Activated naive CD4-positive, alpha-beta T cell treated with anti-CD3 and anti-CD28 coated beads for 36 hours (primary cell): ENCODE measurements at regions not wholly inside any gene's neighbourhood (a gene's known extent, or its start where the extent isn't known, plus 50 kb on each side); places are given as distances from the start of the nearest gene placed in this dataset.

Source experiments
- CTCF ChIA-PET: fragments of 350-600 bp; sonication (Branson Sonifier 250); formaldehyde crosslinking; loops from one replicate; lab custom pipeline; 2021; ENCODE audit warnings: antibody characterized with exemption; lab: Charles Lee
- DNase-seq: peaks from one replicate; pipeline ENCODE4 v3.0.0-alpha.2; 2020
- H3K27ac Mint-ChIP-seq: one replicate; pipeline ENCODE4 v1.8.0; 2021; ENCODE audit warnings: mild to moderate bottlenecking, mixed read lengths
- H3K27me3 Mint-ChIP-seq: one replicate; pipeline ENCODE4 v1.8.0; 2021; ENCODE audit warnings: low read depth, mixed read lengths
- H3K36me3 Mint-ChIP-seq: one replicate; pipeline ENCODE4 v1.8.0; 2021; ENCODE audit warnings: low read depth, mixed read lengths
- H3K4me1 Mint-ChIP-seq: one replicate; pipeline ENCODE4 v1.8.0; 2021; ENCODE audit warnings: low read depth, mixed read lengths
- H3K4me3 Mint-ChIP-seq: one replicate; pipeline ENCODE4 v1.8.0; 2021; ENCODE audit warnings: mild to moderate bottlenecking, moderate library complexity, mixed read lengths
- H3K9me3 Mint-ChIP-seq: one replicate; pipeline ENCODE4 v1.8.0; 2021; ENCODE audit warnings: mixed read lengths
- intact Hi-C: fragments of 100-400 bp; cut with micrococcal nuclease; formaldehyde crosslinking; loops from one replicate; pipeline ENCODE4 v1.15.1; 2023

DNA sequence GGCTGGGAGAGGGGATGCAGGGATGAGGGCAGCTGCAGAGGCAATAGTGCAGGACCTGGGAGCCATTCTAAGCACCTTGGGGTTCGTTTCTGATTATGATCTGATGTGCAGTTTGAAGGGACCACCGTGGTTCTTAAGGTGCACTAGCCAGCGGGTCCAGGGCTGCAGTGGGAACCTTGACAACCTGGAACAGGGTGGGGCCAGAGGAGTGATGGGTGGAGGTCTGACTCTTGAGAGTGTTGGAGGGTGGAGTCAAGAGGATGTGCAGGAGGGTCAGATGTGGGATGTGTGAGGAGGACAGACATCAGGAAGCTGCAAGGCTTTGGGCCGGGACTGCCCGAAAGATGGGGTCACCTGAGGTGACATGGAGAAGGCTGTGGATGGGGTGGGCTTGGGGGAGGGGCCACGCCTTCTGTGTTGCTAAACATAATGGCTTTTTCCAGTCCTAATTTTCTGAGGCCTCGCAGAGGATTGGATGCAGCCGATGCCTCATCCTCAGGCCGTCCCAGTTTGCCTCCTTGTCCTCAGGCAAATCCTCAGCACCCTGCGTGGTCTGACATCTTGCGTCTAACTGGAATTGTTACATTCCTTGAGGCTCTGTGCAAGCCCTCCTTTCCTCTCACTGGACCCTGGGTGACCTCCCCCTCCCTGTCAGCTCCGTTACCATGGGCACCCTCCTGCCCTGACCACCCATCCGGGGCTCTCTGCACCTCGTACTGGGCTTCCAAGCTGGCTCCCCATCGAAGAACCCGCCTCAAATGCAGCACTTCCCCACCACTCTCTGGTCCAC, 61.4 kb upstream of the TRPM1 start:
- Mint-ChIP-seq H3K36me3 (no peaks in the 10 kb centered on the region), H3K9me3 (no peaks in the 10 kb centered on the region), H3K4me3 (no peak overlapping the region), H3K27me3 (peaks cover 2% of the 10 kb centered on the region), H3K27ac (no peak overlapping the region), H3K4me1 (peaks cover 4% of the 10 kb centered on the region)
- intact Hi-C loops, result no loop called here
- CTCF ChIA-PET, result no interaction called here
- no peak for DNase-seq

DNA sequence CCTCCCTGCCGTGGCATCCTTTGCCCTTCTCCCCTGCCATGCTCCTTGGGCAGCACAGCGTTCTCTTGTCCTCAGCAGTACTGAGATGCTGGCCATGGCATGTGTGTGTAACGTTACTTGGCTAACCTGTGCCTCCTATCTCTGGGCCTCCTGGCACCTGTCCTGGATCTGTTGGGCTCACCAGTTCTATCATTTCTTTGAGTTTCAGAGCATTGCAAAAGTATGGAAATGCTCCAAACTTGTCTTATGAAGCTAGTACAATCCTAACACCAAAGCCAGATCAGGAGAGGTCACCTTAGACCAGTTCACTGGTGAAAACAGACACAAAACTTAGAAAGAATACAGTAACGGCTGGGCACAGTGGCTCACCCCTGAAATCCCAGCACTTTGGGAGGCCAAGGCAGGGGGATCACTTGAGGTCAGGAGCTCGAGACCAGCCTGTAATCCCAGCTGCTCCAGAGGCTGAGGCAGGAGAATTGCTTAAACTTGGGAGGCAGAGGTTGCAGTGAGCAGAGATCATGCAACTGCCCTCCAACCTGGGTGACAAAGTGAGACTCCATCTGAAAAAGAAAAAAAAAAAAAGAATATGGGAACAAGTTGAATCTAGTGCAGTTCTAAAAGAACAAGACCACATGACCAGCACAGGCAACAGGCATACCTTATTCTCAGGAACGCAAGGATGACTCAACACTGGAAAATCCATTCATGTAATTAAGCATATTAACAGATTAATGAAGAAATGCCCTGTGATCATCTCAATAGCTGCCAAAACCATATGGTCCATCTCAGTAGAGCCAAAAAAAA, 62.4 kb upstream of the TRPM1 start:
- CTCF ChIA-PET, result no interaction called here
- H3K4me1 Mint-ChIP-seq, result peaks cover 6% of the 10 kb centered on the region
- peaks cover 2% of the 10 kb centered on the region for H3K27me3 Mint-ChIP-seq
- H3K27ac Mint-ChIP-seq, result no peak overlapping the region
- no peak overlapping the region for H3K4me3 Mint-ChIP-seq
- no peaks in the 10 kb centered on the region for H3K36me3 Mint-ChIP-seq
- intact Hi-C loops, result no loop called here
- no peaks in the 10 kb centered on the region for H3K9me3 Mint-ChIP-seq
- DNase-seq, result no peak

DNA sequence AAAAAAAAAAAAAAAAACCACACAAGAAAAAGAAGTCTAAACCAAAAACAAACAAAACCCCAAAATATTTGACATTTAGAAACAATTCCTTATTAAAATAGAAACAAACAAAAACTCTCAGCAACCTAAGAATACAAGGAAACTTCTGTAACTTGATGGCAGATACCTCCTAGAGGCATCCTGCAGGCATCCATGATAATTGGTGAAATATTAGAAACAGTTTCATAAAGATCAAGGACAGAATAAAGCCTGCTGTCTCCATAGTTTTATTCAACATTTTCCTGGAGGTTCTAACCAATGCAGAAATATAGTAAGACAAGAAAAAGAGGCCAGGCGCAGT, 63.0 kb upstream of the TRPM1 start:
- H3K4me1 Mint-ChIP-seq, result peaks cover 6% of the 10 kb centered on the region
- no peaks in the 10 kb centered on the region for H3K9me3 Mint-ChIP-seq
- CTCF ChIA-PET, result no interaction called here
- peaks cover 2% of the 10 kb centered on the region for H3K27me3 Mint-ChIP-seq
- intact Hi-C loops, result no loop called here
- H3K4me3 Mint-ChIP-seq, result no peak overlapping the region
- no peak overlapping the region for H3K27ac Mint-ChIP-seq
- DNase-seq, result no peak
- H3K36me3 Mint-ChIP-seq, result no peaks in the 10 kb centered on the region

GRCh38 chr15:31169558-31169957, 68.0 kb upstream of the TRPM1 start:
- intact Hi-C loops, result no loop called here
- H3K9me3 Mint-ChIP-seq, result no peaks in the 10 kb centered on the region
- H3K27ac Mint-ChIP-seq, result no peak overlapping the region
- no peaks in the 10 kb centered on the region for H3K36me3 Mint-ChIP-seq
- no peak for DNase-seq
- H3K4me3 Mint-ChIP-seq, result no peak overlapping the region
- CTCF ChIA-PET, result no interaction called here
- H3K4me1 Mint-ChIP-seq, result peaks cover 6% of the 10 kb centered on the region
- H3K27me3 Mint-ChIP-seq, result no peaks in the 10 kb centered on the region

- no peaks in the 10 kb centered on the region for H3K27me3 Mint-ChIP-seq
- H3K9me3 Mint-ChIP-seq, result no peaks in the 10 kb centered on the region
- DNase-seq, result no peak
- peaks cover 6% of the 10 kb centered on the region for H3K4me1 Mint-ChIP-seq
- intact Hi-C loops, result no loop called here
- no peak overlapping the region for H3K27ac Mint-ChIP-seq
- no peaks in the 10 kb centered on the region for H3K36me3 Mint-ChIP-seq
- CTCF ChIA-PET, result no interaction called here
- no peak overlapping the region for H3K4me3 Mint-ChIP-seq
These were observed 70.2 kb upstream of the TRPM1 start for GRCh38 chr15:31171731-31172130.

DNA sequence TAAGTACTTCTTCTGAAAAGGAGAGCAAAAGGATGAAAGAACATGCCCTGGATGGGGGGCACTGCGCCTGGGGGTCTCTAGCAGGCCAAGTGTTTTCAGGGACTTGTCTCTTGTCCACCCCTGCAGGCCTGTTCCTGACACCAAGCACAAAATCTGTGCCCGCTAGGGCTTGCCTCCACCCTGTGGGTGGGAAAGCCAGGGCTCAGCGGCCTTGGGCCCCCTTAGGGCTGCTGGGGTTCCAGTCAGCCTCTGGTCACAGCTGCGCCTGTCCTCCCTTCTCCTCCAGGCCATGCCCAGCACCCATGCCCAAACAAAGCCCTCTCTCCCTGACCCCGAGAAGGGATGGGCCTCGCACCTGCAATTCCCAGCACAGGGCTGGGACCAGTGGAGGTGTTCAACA, 71.1 kb upstream of the TRPM1 start:
- intact Hi-C loops, result no loop called here
- H3K4me3 Mint-ChIP-seq, result no peak overlapping the region
- no peaks in the 10 kb centered on the region for H3K36me3 Mint-ChIP-seq
- DNase-seq, result no peak
- no peak overlapping the region for H3K27ac Mint-ChIP-seq
- H3K9me3 Mint-ChIP-seq, result no peaks in the 10 kb centered on the region
- H3K27me3 Mint-ChIP-seq, result no peaks in the 10 kb centered on the region
- peaks cover 3% of the 10 kb centered on the region for H3K4me1 Mint-ChIP-seq
- CTCF ChIA-PET, result no interaction called here

- CTCF ChIA-PET, result no interaction called here
- no peaks in the 10 kb centered on the region for H3K36me3 Mint-ChIP-seq
- DNase-seq, result no peak
- H3K9me3 Mint-ChIP-seq, result no peaks in the 10 kb centered on the region
- H3K27ac Mint-ChIP-seq, result no peak overlapping the region
- H3K27me3 Mint-ChIP-seq, result no peaks in the 10 kb centered on the region
- intact Hi-C loops, result no loop called here
- no peaks in the 10 kb centered on the region for H3K4me1 Mint-ChIP-seq
- no peak overlapping the region for H3K4me3 Mint-ChIP-seq
These were observed 72.4 kb upstream of the TRPM1 start for GRCh38 chr15:31173790-31174450.

DNA sequence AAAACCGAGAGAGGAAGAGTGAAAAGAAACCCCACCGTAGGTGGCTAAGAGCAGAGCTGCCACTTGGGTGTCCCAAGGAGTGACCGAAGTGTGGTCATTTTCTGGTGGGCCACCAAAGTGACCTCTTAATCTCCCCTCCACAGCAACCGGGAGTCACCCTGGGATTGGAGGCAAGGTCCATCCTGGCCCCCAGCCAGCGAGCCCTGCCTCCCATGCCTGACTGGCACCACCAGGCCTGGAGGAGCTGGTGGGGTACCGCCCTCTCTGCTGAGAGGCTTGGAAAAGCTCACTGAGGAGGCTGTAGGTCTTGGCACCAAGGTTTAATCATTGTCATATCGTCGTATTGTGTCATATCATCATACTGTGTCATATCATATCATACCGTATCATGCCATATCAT, 74.0 kb upstream of the TRPM1 start:
- Mint-ChIP-seq H3K4me1 (peaks cover 7% of the 10 kb centered on the region), H3K9me3 (peaks cover 1% of the 10 kb centered on the region), H3K27ac (no peak overlapping the region), H3K27me3 (no peaks in the 10 kb centered on the region), H3K36me3 (no peaks in the 10 kb centered on the region), H3K4me3 (no peak overlapping the region)
- DNase-seq, result no peak
- CTCF ChIA-PET, result interaction anchor here (0.5 kb wide), 1 partner anchor 407 kb away, joined by 6 read pairs; no protein-coding TSS in a partner anchor
- intact Hi-C loops, result no loop called here

DNA sequence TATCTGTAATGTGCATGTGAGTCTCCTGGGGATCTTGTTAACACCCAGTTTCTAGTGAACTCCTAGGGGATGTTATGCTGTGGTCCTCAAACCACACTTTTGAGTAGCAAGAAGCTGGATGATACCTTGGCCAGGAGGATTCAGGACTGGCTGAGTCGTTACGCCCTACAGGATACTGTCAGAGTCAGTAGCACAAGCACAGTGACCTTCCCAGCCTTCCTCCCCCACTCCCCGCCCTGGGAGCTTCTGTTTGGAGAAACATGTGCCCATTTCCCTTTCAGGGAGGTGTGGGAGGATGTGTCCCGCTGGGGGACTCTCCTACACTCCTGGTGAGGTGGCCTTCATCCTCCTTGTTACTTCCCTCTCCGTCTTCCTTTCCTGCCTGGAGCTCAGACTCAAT, 76.4 kb upstream of the TRPM1 start:
- H3K36me3 Mint-ChIP-seq, result peaks cover 2% of the 10 kb centered on the region
- DNase-seq, result no peak
- H3K9me3 Mint-ChIP-seq, result peaks cover 3% of the 10 kb centered on the region
- peaks cover 7% of the 10 kb centered on the region for H3K4me1 Mint-ChIP-seq
- no peak overlapping the region for H3K4me3 Mint-ChIP-seq
- intact Hi-C loops, result no loop called here
- H3K27me3 Mint-ChIP-seq, result no peaks in the 10 kb centered on the region
- H3K27ac Mint-ChIP-seq, result no peak overlapping the region
- CTCF ChIA-PET, result no interaction called here

GRCh38 chr15:31178705-31179104, 77.2 kb upstream of the TRPM1 start:
- Mint-ChIP-seq H3K27me3 (no peaks in the 10 kb centered on the region), H3K36me3 (peaks cover 2% of the 10 kb centered on the region), H3K4me1 (peaks cover 7% of the 10 kb centered on the region), H3K4me3 (no peak overlapping the region), H3K27ac (no peak overlapping the region), H3K9me3 (peaks cover 3% of the 10 kb centered on the region)
- intact Hi-C loops, result no loop called here
- DNase-seq, result no peak
- CTCF ChIA-PET, result no interaction called here

DNA sequence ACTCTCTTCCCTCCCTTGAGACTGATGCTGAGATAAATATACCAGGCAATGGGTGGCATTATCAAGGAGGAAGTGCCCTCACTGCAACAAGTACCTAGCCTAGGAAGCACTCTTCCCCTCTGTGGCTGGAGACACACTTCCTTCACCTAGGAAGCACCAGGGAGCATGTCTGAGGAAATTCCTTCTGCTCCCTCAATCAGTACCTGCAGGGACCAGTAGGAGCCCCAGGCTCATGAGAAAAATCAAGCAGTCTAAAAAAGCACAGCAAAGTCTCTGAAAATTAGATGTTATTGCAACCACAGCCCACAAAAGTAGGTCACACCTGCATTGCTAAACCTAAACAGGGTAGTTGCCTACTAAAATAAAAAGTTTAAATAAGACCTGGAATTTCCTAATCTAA, 78.2 kb upstream of the TRPM1 start:
- intact Hi-C loops, result no loop called here
- H3K9me3 Mint-ChIP-seq, result peaks cover 3% of the 10 kb centered on the region
- H3K4me1 Mint-ChIP-seq, result peaks cover 7% of the 10 kb centered on the region
- peaks cover 2% of the 10 kb centered on the region for H3K36me3 Mint-ChIP-seq
- no peak overlapping the region for H3K4me3 Mint-ChIP-seq
- H3K27me3 Mint-ChIP-seq, result no peaks in the 10 kb centered on the region
- CTCF ChIA-PET, result no interaction called here
- no peak for DNase-seq
- H3K27ac Mint-ChIP-seq, result no peak overlapping the region

DNA sequence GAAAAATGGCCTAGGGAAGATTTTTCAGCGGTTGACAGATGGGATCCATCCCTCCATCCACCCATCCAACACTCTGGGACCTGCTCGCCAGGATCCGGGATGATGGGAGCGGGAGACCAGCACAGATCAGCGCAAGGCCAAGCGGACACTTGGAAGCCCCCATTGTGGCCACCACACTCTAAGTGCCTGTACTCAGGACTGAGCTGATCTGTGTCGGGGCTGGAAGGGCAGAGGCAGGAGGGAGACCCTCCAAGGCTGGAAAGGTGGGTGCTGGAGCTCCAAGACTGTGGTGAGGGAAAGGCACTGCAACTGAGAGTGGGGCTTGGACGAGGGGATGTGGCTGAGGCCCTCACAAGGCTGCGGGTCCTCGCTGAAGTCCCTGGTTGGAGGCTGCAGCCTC, 91.8 kb upstream of the TRPM1 start:
- intact Hi-C loops, result no loop called here
- Mint-ChIP-seq H3K4me3 (no peak overlapping the region), H3K27ac (no peak overlapping the region), H3K36me3 (peaks cover 5% of the 10 kb centered on the region), H3K9me3 (peaks cover 16% of the 10 kb centered on the region), H3K27me3 (no peaks in the 10 kb centered on the region), H3K4me1 (no peaks in the 10 kb centered on the region)
- DNase-seq, result no peak
- CTCF ChIA-PET, result interaction anchor here (1.9 kb wide), 1 partner anchor 297 kb away, joined by 6 read pairs; no protein-coding TSS in a partner anchor
